ENCODE measurements at regions not wholly inside any gene's neighbourhood (a gene's known extent, or its start where the extent isn't known, plus 50 kb on each side); places are given as distances from the start of the nearest gene placed in this dataset.

DNA sequence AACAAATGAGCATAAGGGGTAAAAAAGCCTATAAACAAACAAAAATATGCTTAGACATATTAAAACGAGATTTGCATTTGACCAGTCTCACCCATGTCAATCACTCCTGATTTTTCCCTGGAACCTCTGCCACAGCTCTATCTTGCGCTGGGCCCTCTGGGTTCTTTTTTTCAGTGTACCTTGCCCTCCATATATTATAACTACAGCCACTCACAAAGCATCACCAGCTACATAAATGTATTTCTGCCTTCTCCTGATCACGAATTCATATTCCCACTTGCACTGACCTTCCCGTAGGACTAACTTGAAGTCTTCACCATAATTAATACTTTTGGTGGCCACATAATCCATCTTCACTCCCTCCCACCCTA is 395.6 kb upstream of the ROBO2 start:
- TF ChIP-seq, protein P1, sequence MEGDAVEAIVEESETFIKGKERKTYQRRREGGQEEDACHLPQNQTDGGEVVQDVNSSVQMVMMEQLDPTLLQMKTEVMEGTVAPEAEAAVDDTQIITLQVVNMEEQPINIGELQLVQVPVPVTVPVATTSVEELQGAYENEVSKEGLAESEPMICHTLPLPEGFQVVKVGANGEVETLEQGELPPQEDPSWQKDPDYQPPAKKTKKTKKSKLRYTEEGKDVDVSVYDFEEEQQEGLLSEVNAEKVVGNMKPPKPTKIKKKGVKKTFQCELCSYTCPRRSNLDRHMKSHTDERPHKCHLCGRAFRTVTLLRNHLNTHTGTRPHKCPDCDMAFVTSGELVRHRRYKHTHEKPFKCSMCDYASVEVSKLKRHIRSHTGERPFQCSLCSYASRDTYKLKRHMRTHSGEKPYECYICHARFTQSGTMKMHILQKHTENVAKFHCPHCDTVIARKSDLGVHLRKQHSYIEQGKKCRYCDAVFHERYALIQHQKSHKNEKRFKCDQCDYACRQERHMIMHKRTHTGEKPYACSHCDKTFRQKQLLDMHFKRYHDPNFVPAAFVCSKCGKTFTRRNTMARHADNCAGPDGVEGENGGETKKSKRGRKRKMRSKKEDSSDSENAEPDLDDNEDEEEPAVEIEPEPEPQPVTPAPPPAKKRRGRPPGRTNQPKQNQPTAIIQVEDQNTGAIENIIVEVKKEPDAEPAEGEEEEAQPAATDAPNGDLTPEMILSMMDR (IDR thresholded peaks at IDR 0.05; ENCODE audit: insufficient read depth, low read length): no peak
- TF ChIP-seq, protein P2, sequence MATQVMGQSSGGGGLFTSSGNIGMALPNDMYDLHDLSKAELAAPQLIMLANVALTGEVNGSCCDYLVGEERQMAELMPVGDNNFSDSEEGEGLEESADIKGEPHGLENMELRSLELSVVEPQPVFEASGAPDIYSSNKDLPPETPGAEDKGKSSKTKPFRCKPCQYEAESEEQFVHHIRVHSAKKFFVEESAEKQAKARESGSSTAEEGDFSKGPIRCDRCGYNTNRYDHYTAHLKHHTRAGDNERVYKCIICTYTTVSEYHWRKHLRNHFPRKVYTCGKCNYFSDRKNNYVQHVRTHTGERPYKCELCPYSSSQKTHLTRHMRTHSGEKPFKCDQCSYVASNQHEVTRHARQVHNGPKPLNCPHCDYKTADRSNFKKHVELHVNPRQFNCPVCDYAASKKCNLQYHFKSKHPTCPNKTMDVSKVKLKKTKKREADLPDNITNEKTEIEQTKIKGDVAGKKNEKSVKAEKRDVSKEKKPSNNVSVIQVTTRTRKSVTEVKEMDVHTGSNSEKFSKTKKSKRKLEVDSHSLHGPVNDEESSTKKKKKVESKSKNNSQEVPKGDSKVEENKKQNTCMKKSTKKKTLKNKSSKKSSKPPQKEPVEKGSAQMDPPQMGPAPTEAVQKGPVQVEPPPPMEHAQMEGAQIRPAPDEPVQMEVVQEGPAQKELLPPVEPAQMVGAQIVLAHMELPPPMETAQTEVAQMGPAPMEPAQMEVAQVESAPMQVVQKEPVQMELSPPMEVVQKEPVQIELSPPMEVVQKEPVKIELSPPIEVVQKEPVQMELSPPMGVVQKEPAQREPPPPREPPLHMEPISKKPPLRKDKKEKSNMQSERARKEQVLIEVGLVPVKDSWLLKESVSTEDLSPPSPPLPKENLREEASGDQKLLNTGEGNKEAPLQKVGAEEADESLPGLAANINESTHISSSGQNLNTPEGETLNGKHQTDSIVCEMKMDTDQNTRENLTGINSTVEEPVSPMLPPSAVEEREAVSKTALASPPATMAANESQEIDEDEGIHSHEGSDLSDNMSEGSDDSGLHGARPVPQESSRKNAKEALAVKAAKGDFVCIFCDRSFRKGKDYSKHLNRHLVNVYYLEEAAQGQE (IDR thresholded peaks at IDR 0.05; ENCODE audit: insufficient replicate concordance, low read depth): no peak

All from HL-60 (cell line).